HepG2 (cell line): ENCODE measurements at regions not wholly inside any gene's neighbourhood (a gene's known extent, or its start where the extent isn't known, plus 50 kb on each side); places are given as distances from the start of the nearest gene placed in this dataset.

ENCODE experiments used
- ATRX ChIP-seq: sonication (generic); formaldehyde crosslinking; IDR thresholded peaks from 2 replicates; pipeline ENCODE4 v1.4.0; 2020; ENCODE audit warnings: missing genetic modification reagents, borderline replicate concordance
- CBFB ChIP-seq: sonication (generic); formaldehyde crosslinking; IDR thresholded peaks from 2 replicates; pipeline ENCODE4 v1.4.0; 2020; ENCODE audit warnings: missing genetic modification reagents
- DPF2 ChIP-seq: sonication (generic); formaldehyde crosslinking; IDR thresholded peaks from 2 replicates; pipeline ENCODE4 v1.4.0; 2020; ENCODE audit warnings: mild to moderate bottlenecking, low read depth, missing genetic modification reagents, borderline replicate concordance
- EEA1 ChIP-seq: sonication (generic); formaldehyde crosslinking; IDR thresholded peaks from 2 replicates; pipeline ENCODE4 v1.5.1; 2020; ENCODE audit warnings: mild to moderate bottlenecking, missing genetic modification reagents, borderline replicate concordance
- EED ChIP-seq: sonication (generic); formaldehyde crosslinking; IDR thresholded peaks from 2 replicates; pipeline ENCODE4 v1.5.0; 2020; ENCODE audit warnings: mild to moderate bottlenecking, missing genetic modification reagents
- HDAC6 ChIP-seq: fragments of 200-600 bp; sonication (generic); IDR thresholded peaks from 2 replicates; pipeline ENCODE4 v1.7.0; 2017; ENCODE audit warnings: mild to moderate bottlenecking, antibody characterized with exemption, low read length, low read depth
- JUND ChIP-seq: sonication (generic); formaldehyde crosslinking; IDR thresholded peaks from 2 replicates; pipeline ENCODE4 v1.8.0; 2022; ENCODE audit warnings: mild to moderate bottlenecking, missing genetic modification reagents
- KMT2B ChIP-seq: IDR thresholded peaks from 2 replicates; pipeline ENCODE4 v1.6.1; 2016; ENCODE audit warnings: missing genetic modification reagents, missing compliant biosample characterization
- MBD4 ChIP-seq: IDR thresholded peaks from 2 replicates; pipeline ENCODE4 v1.6.1; 2012; ENCODE audit warnings: low read length, inconsistent platforms, borderline replicate concordance
- MBNL3 ChIP-seq: fragments of 250-450 bp; sonication (Bioruptor Pico); conservative IDR thresholded peaks from 2 replicates; pipeline ENCODE4 v1.8.0; 2022; ENCODE audit warnings: mild to moderate bottlenecking, inconsistent platforms
- MLLT10 ChIP-seq: sonication (generic); formaldehyde crosslinking; IDR thresholded peaks from 2 replicates; pipeline ENCODE4 v1.4.0; 2020; ENCODE audit warnings: missing genetic modification reagents
- MTA1 ChIP-seq: sonication (generic); formaldehyde crosslinking; IDR thresholded peaks from 2 replicates; pipeline ENCODE4 v1.4.0; 2020; ENCODE audit warnings: missing genetic modification reagents, mild to moderate bottlenecking, borderline replicate concordance
- NFKB2 ChIP-seq: sonication (generic); formaldehyde crosslinking; IDR thresholded peaks from 2 replicates; pipeline ENCODE4 v1.4.0; 2020; ENCODE audit warnings: missing genetic modification reagents, borderline replicate concordance
- NFKBIZ ChIP-seq: IDR thresholded peaks from 2 replicates; pipeline ENCODE4 v1.6.1; 2018; ENCODE audit warnings: missing genetic modification reagents, missing compliant biosample characterization
- PBX3 ChIP-seq: sonication (generic); formaldehyde crosslinking; IDR thresholded peaks from 2 replicates; pipeline ENCODE4 v1.8.1; 2023; ENCODE audit warnings: missing genetic modification reagents, inconsistent platforms, borderline replicate concordance
- PCBP1 ChIP-seq: fragments of 200-400 bp; formaldehyde crosslinking; IDR thresholded peaks from 2 replicates; pipeline ENCODE4 v1.6.1; 2017; ENCODE audit warnings: mild to moderate bottlenecking, low read depth, low read length, borderline replicate concordance
- SMYD3 ChIP-seq: sonication (generic); formaldehyde crosslinking; IDR thresholded peaks from 2 replicates; pipeline ENCODE4 v1.8.1; 2023; ENCODE audit warnings: mild to moderate bottlenecking, missing genetic modification reagents
- ZC3H13 ChIP-seq: sonication (generic); formaldehyde crosslinking; IDR thresholded peaks from 2 replicates; pipeline ENCODE4 v1.8.1; 2023; ENCODE audit warnings: mild to moderate bottlenecking, missing genetic modification reagents, moderate library complexity
- ZFP1 ChIP-seq: IDR thresholded peaks from 2 replicates; pipeline ENCODE4 v1.6.1; 2016
- ZNF280B ChIP-seq: sonication (generic); formaldehyde crosslinking; IDR thresholded peaks from 2 replicates; pipeline ENCODE4 v1.5.0; 2020; ENCODE audit warnings: missing genetic modification reagents, mild to moderate bottlenecking, borderline replicate concordance
- ZNF333 ChIP-seq: sonication (generic); formaldehyde crosslinking; IDR thresholded peaks from 2 replicates; pipeline ENCODE4 v1.4.0; 2020; ENCODE audit warnings: mild to moderate bottlenecking, missing genetic modification reagents, borderline replicate concordance
- ZNF605 ChIP-seq: sonication (generic); formaldehyde crosslinking; IDR thresholded peaks from 2 replicates; pipeline ENCODE4 v1.8.0; 2022; ENCODE audit warnings: mild to moderate bottlenecking, missing genetic modification reagents
- ZNF839 ChIP-seq: sonication (generic); formaldehyde crosslinking; IDR thresholded peaks from 2 replicates; pipeline ENCODE4 v1.4.0; 2020; ENCODE audit warnings: missing genetic modification reagents, mild to moderate bottlenecking, borderline replicate concordance
- ZSCAN31 ChIP-seq: sonication (generic); formaldehyde crosslinking; IDR thresholded peaks from 2 replicates; pipeline ENCODE4 v1.5.0; 2020; ENCODE audit warnings: low read depth, mild to moderate bottlenecking, missing genetic modification reagents
- TF ChIP-seq, protein P1 (sequence below): sonication (generic); formaldehyde crosslinking; IDR thresholded peaks from 2 replicates; pipeline ENCODE4 v1.5.1; 2020; ENCODE audit warnings: mild to moderate bottlenecking, missing genetic modification reagents, moderate library complexity

DNA sequence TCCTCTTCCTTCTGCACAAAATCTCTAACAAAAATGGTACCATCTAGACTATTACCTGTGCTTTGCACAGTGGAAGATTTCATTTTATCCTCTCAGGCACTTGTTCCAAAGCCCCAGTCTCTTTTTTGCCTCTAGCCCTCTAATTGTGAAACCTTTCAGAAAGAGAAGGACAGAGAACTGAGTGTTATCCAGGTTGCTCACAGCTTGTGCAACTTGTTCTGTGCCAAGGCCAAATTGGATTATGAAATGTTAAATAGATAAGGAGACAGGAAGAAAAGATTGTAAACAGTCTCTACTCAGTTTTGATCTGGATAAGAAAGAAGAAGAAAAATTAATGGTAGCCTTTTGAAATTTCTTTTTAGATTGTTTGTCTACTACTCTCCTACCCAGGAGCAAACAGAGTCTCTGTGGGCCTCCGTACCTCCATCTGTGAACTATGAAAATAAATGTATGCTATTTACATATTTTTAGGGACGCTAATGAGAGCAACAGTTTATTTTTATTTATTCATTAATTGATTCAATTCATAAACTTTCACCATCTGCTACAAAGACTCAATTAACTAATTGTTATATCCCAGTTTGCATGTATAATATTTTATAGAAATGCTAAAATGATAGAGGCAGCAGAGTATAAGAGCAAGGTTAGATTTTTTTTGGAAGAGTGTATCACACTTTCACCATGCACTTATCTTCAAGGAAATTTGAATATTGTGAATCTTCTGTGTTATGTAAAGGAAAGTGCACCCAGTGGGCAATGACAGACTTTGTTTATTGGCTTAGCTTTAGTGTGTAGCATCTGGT lies 339.0 kb upstream of the ETAA1 start (continued):
- TF ChIP-seq PCBP1, result no peak
- peak; percentile 70; the same call in 1 of the 2 replicates for TF ChIP-seq KMT2B (CRISPR knock-in tag)
- no peak for TF ChIP-seq HDAC6
- TF ChIP-seq EEA1 (CRISPR knock-in tag), result no peak
- TF ChIP-seq ZSCAN31 (CRISPR knock-in tag), result no peak
- TF ChIP-seq ZNF839 (CRISPR knock-in tag), result no peak
- TF ChIP-seq MTA1 (CRISPR knock-in tag), result no peak
- TF ChIP-seq MBD4, result 0 out of 2 replicates have a peak, but pooled peaks have one; percentile 53
- TF ChIP-seq PBX3 (CRISPR knock-in tag), result no peak
- TF ChIP-seq NFKB2 (CRISPR knock-in tag), result no peak
- no peak for TF ChIP-seq ATRX (CRISPR knock-in tag)
- TF ChIP-seq ZC3H13 (CRISPR knock-in tag), result no peak
- TF ChIP-seq CBFB, result no peak
- TF ChIP-seq, protein P1, sequence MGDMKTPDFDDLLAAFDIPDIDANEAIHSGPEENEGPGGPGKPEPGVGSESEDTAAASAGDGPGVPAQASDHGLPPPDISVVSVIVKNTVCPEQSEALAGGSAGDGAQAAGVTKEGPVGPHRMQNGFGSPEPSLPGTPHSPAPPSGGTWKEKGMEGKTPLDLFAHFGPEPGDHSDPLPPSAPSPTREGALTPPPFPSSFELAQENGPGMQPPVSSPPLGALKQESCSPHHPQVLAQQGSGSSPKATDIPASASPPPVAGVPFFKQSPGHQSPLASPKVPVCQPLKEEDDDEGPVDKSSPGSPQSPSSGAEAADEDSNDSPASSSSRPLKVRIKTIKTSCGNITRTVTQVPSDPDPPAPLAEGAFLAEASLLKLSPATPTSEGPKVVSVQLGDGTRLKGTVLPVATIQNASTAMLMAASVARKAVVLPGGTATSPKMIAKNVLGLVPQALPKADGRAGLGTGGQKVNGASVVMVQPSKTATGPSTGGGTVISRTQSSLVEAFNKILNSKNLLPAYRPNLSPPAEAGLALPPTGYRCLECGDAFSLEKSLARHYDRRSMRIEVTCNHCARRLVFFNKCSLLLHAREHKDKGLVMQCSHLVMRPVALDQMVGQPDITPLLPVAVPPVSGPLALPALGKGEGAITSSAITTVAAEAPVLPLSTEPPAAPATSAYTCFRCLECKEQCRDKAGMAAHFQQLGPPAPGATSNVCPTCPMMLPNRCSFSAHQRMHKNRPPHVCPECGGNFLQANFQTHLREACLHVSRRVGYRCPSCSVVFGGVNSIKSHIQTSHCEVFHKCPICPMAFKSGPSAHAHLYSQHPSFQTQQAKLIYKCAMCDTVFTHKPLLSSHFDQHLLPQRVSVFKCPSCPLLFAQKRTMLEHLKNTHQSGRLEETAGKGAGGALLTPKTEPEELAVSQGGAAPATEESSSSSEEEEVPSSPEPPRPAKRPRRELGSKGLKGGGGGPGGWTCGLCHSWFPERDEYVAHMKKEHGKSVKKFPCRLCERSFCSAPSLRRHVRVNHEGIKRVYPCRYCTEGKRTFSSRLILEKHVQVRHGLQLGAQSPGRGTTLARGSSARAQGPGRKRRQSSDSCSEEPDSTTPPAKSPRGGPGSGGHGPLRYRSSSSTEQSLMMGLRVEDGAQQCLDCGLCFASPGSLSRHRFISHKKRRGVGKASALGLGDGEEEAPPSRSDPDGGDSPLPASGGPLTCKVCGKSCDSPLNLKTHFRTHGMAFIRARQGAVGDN (CRISPR knock-in tag), result no peak
- TF ChIP-seq SMYD3 (CRISPR knock-in tag), result 0 out of 2 replicates have a peak, but pooled peaks have one; percentile 73
- TF ChIP-seq NFKBIZ (CRISPR knock-in tag), result no peak
- TF ChIP-seq JUND (CRISPR knock-in tag), result no peak
- TF ChIP-seq DPF2 (CRISPR knock-in tag), result 0 out of 2 replicates have a peak, but pooled peaks have one; percentile 36
- no peak for TF ChIP-seq ZNF280B (CRISPR knock-in tag)
- no peak for TF ChIP-seq ZFP1 (CRISPR knock-in tag)
- TF ChIP-seq ZNF605 (CRISPR knock-in tag), result no peak
- no peak for TF ChIP-seq EED (CRISPR knock-in tag)
- TF ChIP-seq MBNL3 (CRISPR knock-in tag), result no peak
- no peak for TF ChIP-seq ZNF333
- TF ChIP-seq MLLT10, result no peak
